ENCODE measurements at regions not wholly inside any gene's neighbourhood (a gene's known extent, or its start where the extent isn't known, plus 50 kb on each side); places are given as distances from the start of the nearest gene placed in this dataset.
"Not testable (repeated sequence)": the region's sequence is repeated elsewhere in the genome, so short reads cannot be mapped to it uniquely, and the experiment has no call there.

- intact Hi-C loops (cut with micrococcal nuclease) = no loop called here
- no peaks in the 10 kb centered on the region for H3K79me2 ChIP-seq (ENCODE audit: insufficient read depth, low read length)
- Mint-ChIP-seq H3K9me3 (peaks cover 5 to 22% (median 8%) of the 10 kb centered on the region in 7 donors), H3K4me3 (no peak overlapping the region), H3K27ac (no peak overlapping the region), H3K4me1 (peaks cover 2% of the 10 kb centered on the region), H3K27me3 (ENCODE audit: low read depth in 3 of 3) (peaks cover 0 to 3% (median 0%) of the 10 kb centered on the region in 3 donors), H3K36me3 (no peaks in the 10 kb centered on the region)
- no peak overlapping the region for H3K4me3 ChIP-seq (replicated peaks in 1 of 3; ENCODE audit: low read depth in 2 of 3, low read length in 3 of 3)
- no CpG with 5 or more reads among the region's 3 CpGs for WGBS (ENCODE audit: insufficient coverage)
- no peak overlapping the region for H3K9ac ChIP-seq (ENCODE audit: insufficient read depth, low read length, poor library complexity, severe bottlenecking)
- no peak overlapping the region for H3K4me2 ChIP-seq (replicated peaks; ENCODE audit: extremely low read depth, low read length, poor library complexity, severe bottlenecking)
- no peaks in the 10 kb centered on the region for H3K4me1 ChIP-seq (ENCODE audit: control insufficient read depth in 1 of 2, insufficient read depth in 2 of 2, low read length in 2 of 2)
- H3K9me3 ChIP-seq (replicated peaks in 1 of 2; ENCODE audit: control insufficient read depth in 1 of 2, insufficient read depth in 1 of 2, low read length in 2 of 2) = peaks cover 0 to 13% of the 10 kb centered on the region in 2 donors
- no peaks in the 10 kb centered on the region for H3K36me3 ChIP-seq (replicated peaks in 1 of 2; ENCODE audit: control insufficient read depth in 1 of 2, insufficient read depth in 2 of 2, low read length in 2 of 2)
- H2AFZ ChIP-seq (ENCODE audit: insufficient read depth, low read depth, low read length, poor library complexity, severe bottlenecking) = no peak overlapping the region
- H3K27ac ChIP-seq (ENCODE audit: low read depth in 1 of 2, low read length in 2 of 2) = no peak overlapping the region
- no peak for DNase-seq
- no peaks in the 10 kb centered on the region for H3K27me3 ChIP-seq (ENCODE audit: control insufficient read depth in 2 of 2, insufficient read depth in 2 of 2, low read length in 2 of 2)
- no peaks in the 10 kb centered on the region for H4K20me1 ChIP-seq (ENCODE audit: insufficient read depth, low read length)
- no peak for TF ChIP-seq CTCF (IDR thresholded peaks at IDR 0.05)
Observed at GRCh38 chr10:34037499-34037898, 703.0 kb upstream of the NRP1 start.

GRCh38 chr10:34035241-34035790, 700.8 kb upstream of the NRP1 start:
- H2AFZ ChIP-seq (ENCODE audit: insufficient read depth, low read depth, low read length, poor library complexity, severe bottlenecking); H3K4me1 Mint-ChIP-seq; H4K20me1 ChIP-seq (ENCODE audit: insufficient read depth, low read length); H3K27ac Mint-ChIP-seq; H3K79me2 ChIP-seq (ENCODE audit: insufficient read depth, low read length); DNase-seq; H3K36me3 Mint-ChIP-seq; H3K9ac ChIP-seq (ENCODE audit: insufficient read depth, low read length, poor library complexity, severe bottlenecking); H3K36me3 ChIP-seq (replicated peaks in 1 of 2; ENCODE audit: control insufficient read depth in 1 of 2, insufficient read depth in 2 of 2, low read length in 2 of 2); H3K27ac ChIP-seq (ENCODE audit: low read depth in 1 of 2, low read length in 2 of 2); H3K4me3 ChIP-seq (replicated peaks in 1 of 3; ENCODE audit: low read depth in 2 of 3, low read length in 3 of 3); H3K27me3 ChIP-seq (ENCODE audit: control insufficient read depth in 2 of 2, insufficient read depth in 2 of 2, low read length in 2 of 2); H3K27me3 Mint-ChIP-seq (ENCODE audit: low read depth in 3 of 3); H3K4me2 ChIP-seq (replicated peaks; ENCODE audit: extremely low read depth, low read length, poor library complexity, severe bottlenecking); intact Hi-C loops (cut with micrococcal nuclease); H3K4me3 Mint-ChIP-seq; H3K4me1 ChIP-seq (ENCODE audit: control insufficient read depth in 1 of 2, insufficient read depth in 2 of 2, low read length in 2 of 2): not testable (repeated sequence)
- WGBS (ENCODE audit: insufficient coverage) = 94% methylated on average over 23 of the region's 29 CpGs
- peaks cover 0 to 13% of the 10 kb centered on the region in 2 donors for H3K9me3 ChIP-seq (replicated peaks in 1 of 2; ENCODE audit: control insufficient read depth in 1 of 2, insufficient read depth in 1 of 2, low read length in 2 of 2)
- H3K9me3 Mint-ChIP-seq = peaks cover 4 to 22% (median 8%) of the 10 kb centered on the region in 7 donors

All from CD14-positive monocyte (primary cell).